ENCODE measurements at regions not wholly inside any gene's neighbourhood (a gene's known extent, or its start where the extent isn't known, plus 50 kb on each side); places are given as distances from the start of the nearest gene placed in this dataset.

DNA sequence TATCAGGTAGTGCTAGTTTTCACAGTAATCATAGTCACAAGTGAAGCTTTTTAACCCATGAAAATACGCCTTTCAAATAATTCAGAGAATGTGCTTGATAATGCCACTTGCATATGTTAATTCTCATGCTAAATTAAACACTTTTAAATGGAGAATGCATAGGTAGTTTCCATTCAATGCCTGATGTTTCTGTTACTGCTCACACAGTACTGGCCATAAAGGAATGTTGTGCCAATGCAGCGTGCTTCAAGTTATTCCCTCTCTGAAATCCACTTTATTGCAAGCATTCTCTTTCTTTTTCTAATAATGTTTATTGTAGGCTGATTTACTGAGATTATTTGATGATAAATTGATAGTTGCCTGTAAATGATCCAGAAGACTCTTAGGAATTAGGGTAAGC is 513.0 kb upstream of the KLF12 start (continued):
- TF ChIP-seq NFIC (IDR thresholded peaks at IDR 0.05; ENCODE audit: borderline replicate concordance) (no peak), MXI1 (IDR thresholded peaks at IDR 0.05; ENCODE audit: low read depth, low read length) (no peak)

DNA sequence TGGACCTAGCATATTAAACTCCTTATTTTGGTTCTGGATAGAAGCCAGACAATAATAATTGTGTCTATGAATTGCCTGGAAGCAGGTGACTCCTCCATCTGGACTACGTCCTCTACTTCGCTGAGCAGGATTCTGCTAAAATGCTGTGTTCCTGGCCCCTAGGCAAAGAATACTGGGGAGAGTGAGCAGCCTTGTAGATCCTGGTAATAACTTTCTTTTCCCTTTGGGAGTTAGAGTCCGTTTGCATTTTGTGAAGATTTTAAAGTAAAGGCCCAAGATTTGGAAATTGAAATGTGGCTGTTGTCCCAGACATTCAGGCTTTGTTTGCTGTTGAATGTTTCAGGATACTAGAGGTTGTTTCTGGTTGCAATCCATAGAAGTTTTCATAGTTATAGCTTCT is 511.9 kb upstream of the KLF12 start:
- no peak for TF ChIP-seq MXI1 (IDR thresholded peaks at IDR 0.05; ENCODE audit: low read depth, low read length)
- TF ChIP-seq EP300 (IDR thresholded peaks at IDR 0.05; ENCODE audit: borderline replicate concordance in 1 of 2, low read depth in 1 of 2, low read length in 1 of 2) = 0 out of 4 replicates have a peak, but pooled peaks of 1 of the 2 experiments have one; percentile 5
- ChIA-PET POLR2A (no interaction called here), CTCF (no interaction called here)

DNA sequence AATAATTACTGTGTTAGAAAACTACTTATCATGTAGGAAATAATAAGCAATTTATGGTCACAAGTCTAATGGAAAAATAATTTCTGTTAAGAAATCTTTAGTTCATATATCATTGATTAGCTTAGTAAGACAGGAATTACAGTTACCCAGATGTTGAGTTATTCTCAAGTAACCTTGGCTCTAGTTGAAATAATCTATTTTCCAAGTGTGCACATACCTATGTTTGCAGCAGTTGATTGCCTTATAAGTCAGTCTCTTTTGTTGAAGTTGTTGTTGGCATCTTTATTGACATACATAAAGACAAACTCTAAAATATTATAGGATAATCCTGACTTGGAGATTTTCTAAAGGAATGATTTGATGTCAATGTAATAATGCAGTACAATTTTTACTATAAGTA is 511.4 kb upstream of the KLF12 start:
- no peak overlapping the region for H3K4me2 ChIP-seq
- no peak overlapping the region for H3K4me3 ChIP-seq (ENCODE audit: low read depth in 2 of 2, low read length in 1 of 2)
- H3K27me3 ChIP-seq (ENCODE audit: insufficient read depth) = no peaks in the 10 kb centered on the region
- peaks cover 0 to 2% of the 10 kb centered on the region in 2 experiments; a peak in 1 of 4 replicates for H3K4me1 ChIP-seq (ENCODE audit: control insufficient read depth in 1 of 2, insufficient read depth in 2 of 2, low read depth in 1 of 2, low read length in 1 of 2)
- no peaks in the 10 kb centered on the region for H3K79me2 ChIP-seq (ENCODE audit: insufficient read depth)
- no peaks in the 10 kb centered on the region for H3F3A ChIP-seq (replicated peaks; ENCODE audit: insufficient read depth)
- no peak for DNase-seq
- ChIA-PET CTCF (no interaction called here), POLR2A (no interaction called here)
- no peaks in the 10 kb centered on the region for H3K9me2 ChIP-seq
- no peak overlapping the region for H3K9ac ChIP-seq
- H2AFZ ChIP-seq (ENCODE audit: low read depth) = no peak overlapping the region
- no peak for TF ChIP-seq POLR2AphosphoS5 (IDR thresholded peaks at IDR 0.05; ENCODE audit: low read depth, low read length)
- H3K9me3 ChIP-seq = no peaks in the 10 kb centered on the region
- H3K36me3 ChIP-seq (replicated peaks in 1 of 2; ENCODE audit: control insufficient read depth in 1 of 2, insufficient read depth in 2 of 2, low read length in 1 of 2) = no peaks in the 10 kb centered on the region
- no peaks in the 10 kb centered on the region for H4K20me1 ChIP-seq (ENCODE audit: insufficient read depth)
- H3K27ac ChIP-seq (ENCODE audit: low read depth in 2 of 2, low read length in 1 of 2) = no peak overlapping the region

More for the DNA sequence above, 511.9 kb upstream of the KLF12 start:
- H3K79me2 ChIP-seq (ENCODE audit: insufficient read depth) = no peaks in the 10 kb centered on the region
- H3F3A ChIP-seq (replicated peaks; ENCODE audit: insufficient read depth) = no peaks in the 10 kb centered on the region
- H3K9ac ChIP-seq = no peak overlapping the region
- H3K27ac ChIP-seq (ENCODE audit: low read depth in 2 of 2, low read length in 1 of 2) = peak overlapping the region in 1 of 2 experiments; percentile 34; a peak in 2 of 4 replicates
- H3K27me3 ChIP-seq (ENCODE audit: insufficient read depth) = no peaks in the 10 kb centered on the region
- no peaks in the 10 kb centered on the region for H3K9me2 ChIP-seq
- DNase-seq = no peak
- no peak overlapping the region for H2AFZ ChIP-seq (ENCODE audit: low read depth)
- H3K9me3 ChIP-seq = no peaks in the 10 kb centered on the region
- no peak overlapping the region for H3K4me3 ChIP-seq (ENCODE audit: low read depth in 2 of 2, low read length in 1 of 2)
- no peaks in the 10 kb centered on the region for H4K20me1 ChIP-seq (ENCODE audit: insufficient read depth)
- H3K36me3 ChIP-seq (replicated peaks in 1 of 2; ENCODE audit: control insufficient read depth in 1 of 2, insufficient read depth in 2 of 2, low read length in 1 of 2) = no peaks in the 10 kb centered on the region
- H3K4me1 ChIP-seq (ENCODE audit: control insufficient read depth in 1 of 2, insufficient read depth in 2 of 2, low read depth in 1 of 2, low read length in 1 of 2) = peaks cover 0 to 2% of the 10 kb centered on the region in 2 experiments; a peak in 1 of 4 replicates
- H3K4me2 ChIP-seq = no peak overlapping the region
- 64% methylated on average over 3 of the region's 3 CpGs for WGBS (ENCODE audit: low lambda C conversion rate)

DNA sequence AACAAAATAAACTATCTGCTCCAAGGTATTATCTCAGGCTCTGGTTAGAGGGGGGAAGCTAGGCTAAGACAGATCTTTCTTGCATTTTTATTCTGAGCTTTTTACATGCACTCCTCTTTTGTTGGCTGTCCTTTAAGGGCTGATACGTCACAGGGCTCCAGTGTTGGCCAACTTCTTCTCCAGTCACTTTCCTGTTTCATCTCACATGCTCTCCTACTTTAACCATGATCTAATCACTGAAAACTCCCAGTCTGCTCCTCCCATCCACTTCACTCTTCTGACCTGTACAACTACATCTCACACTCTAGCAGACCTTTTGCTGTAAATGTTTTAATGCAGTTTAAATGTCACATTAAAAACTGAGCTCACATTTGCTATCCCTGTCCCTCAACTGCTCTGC is 510.0 kb upstream of the KLF12 start:
- 47% methylated on average over 1 of the region's 1 CpG for WGBS (ENCODE audit: low lambda C conversion rate)
- POLR2A ChIA-PET = no interaction called here

More for the DNA sequence above, 510.0 kb upstream of the KLF12 start:
- Histone ChIP-seq H2AFZ (ENCODE audit: low read depth) (no peak overlapping the region), H3K4me2 (no peak overlapping the region), H3K27me3 (ENCODE audit: insufficient read depth) (no peaks in the 10 kb centered on the region), H3K9me3 (no peaks in the 10 kb centered on the region), H3K9me2 (no peaks in the 10 kb centered on the region), H3K4me3 (ENCODE audit: low read depth in 2 of 2, low read length in 1 of 2) (no peak overlapping the region), H3K9ac (no peak overlapping the region), H3F3A (replicated peaks; ENCODE audit: insufficient read depth) (no peaks in the 10 kb centered on the region), H4K20me1 (ENCODE audit: insufficient read depth) (no peaks in the 10 kb centered on the region), H3K27ac (ENCODE audit: low read depth in 2 of 2, low read length in 1 of 2) (no peak overlapping the region), H3K4me1 (ENCODE audit: control insufficient read depth in 1 of 2, insufficient read depth in 2 of 2, low read depth in 1 of 2, low read length in 1 of 2) (peaks cover 0 to 2% of the 10 kb centered on the region in 2 experiments; a peak in 2 of 4 replicates), H3K79me2 (ENCODE audit: insufficient read depth) (no peaks in the 10 kb centered on the region), H3K36me3 (replicated peaks in 1 of 2; ENCODE audit: control insufficient read depth in 1 of 2, insufficient read depth in 2 of 2, low read length in 1 of 2) (no peaks in the 10 kb centered on the region)
- TF ChIP-seq JUND (IDR thresholded peaks at IDR 0.05) (no peak), RCOR1 (IDR thresholded peaks at IDR 0.05; ENCODE audit: low read length) (no peak), MXI1 (IDR thresholded peaks at IDR 0.05; ENCODE audit: low read depth, low read length) (no peak), RXRA (IDR thresholded peaks at IDR 0.05; ENCODE audit: borderline replicate concordance, low read depth) (no peak)
- TF ChIP-seq, protein P1, sequence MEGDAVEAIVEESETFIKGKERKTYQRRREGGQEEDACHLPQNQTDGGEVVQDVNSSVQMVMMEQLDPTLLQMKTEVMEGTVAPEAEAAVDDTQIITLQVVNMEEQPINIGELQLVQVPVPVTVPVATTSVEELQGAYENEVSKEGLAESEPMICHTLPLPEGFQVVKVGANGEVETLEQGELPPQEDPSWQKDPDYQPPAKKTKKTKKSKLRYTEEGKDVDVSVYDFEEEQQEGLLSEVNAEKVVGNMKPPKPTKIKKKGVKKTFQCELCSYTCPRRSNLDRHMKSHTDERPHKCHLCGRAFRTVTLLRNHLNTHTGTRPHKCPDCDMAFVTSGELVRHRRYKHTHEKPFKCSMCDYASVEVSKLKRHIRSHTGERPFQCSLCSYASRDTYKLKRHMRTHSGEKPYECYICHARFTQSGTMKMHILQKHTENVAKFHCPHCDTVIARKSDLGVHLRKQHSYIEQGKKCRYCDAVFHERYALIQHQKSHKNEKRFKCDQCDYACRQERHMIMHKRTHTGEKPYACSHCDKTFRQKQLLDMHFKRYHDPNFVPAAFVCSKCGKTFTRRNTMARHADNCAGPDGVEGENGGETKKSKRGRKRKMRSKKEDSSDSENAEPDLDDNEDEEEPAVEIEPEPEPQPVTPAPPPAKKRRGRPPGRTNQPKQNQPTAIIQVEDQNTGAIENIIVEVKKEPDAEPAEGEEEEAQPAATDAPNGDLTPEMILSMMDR (IDR thresholded peaks at IDR 0.05) = no peak
- CTCF ChIA-PET = interaction anchor here (2.0 kb wide), 1 partner anchor 576 kb away, joined by 6 read pairs; no protein-coding TSS in a partner anchor
- DNase-seq = no peak
